ENCODE measurements at regions not wholly inside any gene's neighbourhood (a gene's known extent, or its start where the extent isn't known, plus 50 kb on each side); places are given as distances from the start of the nearest gene placed in this dataset.

DNA sequence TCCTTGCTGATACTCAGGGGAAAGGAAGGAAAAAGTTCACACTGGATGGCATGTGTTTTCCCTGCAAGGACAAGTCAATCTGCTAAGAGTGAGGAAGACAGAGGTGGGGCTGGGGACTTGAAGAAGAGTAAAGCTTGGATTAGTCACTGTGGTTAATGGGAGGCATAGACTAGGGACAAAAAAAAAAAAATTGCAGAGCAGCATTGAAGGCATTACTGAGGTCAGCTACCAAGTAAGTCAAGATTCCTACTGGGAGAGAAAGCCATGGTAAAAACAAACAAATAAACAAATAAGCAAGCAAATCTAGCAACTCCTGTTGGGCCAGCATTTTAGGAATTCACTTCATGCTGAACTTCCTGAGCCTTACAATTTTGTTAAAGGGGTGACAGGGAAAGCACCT lies 58.2 kb upstream of the GPC4 start:
- Mint-ChIP-seq H3K36me3 (ENCODE audit: low read depth, unreplicated experiment) (no peaks in the 10 kb centered on the region), H3K4me1 (ENCODE audit: low read depth, unreplicated experiment) (peaks cover 4% of the 10 kb centered on the region), H3K27me3 (ENCODE audit: low read depth, unreplicated experiment) (no peaks in the 10 kb centered on the region), H3K9me3 (ENCODE audit: unreplicated experiment) (no peaks in the 10 kb centered on the region), H3K4me3 (ENCODE audit: unreplicated experiment) (no peak overlapping the region), H3K27ac (ENCODE audit: unreplicated experiment) (no peak overlapping the region)
- no peak for DNase-seq (ENCODE audit: low read depth)
- H4K20me1 ChIP-seq (ENCODE audit: insufficient read depth, low read length): no peaks in the 10 kb centered on the region
- H3K36me3 ChIP-seq (ENCODE audit: insufficient read depth, low read length): no peaks in the 10 kb centered on the region
- H3K4me3 ChIP-seq (ENCODE audit: insufficient read depth, low read depth, low read length): no peak overlapping the region
- H2AFZ ChIP-seq (ENCODE audit: low read depth, low read length): no peak overlapping the region
- peak; percentile 71 for FAIRE-seq
- H3K9me3 ChIP-seq (ENCODE audit: insufficient read depth, low read depth, low read length): no peaks in the 10 kb centered on the region
- no peaks in the 10 kb centered on the region for H3K79me2 ChIP-seq (ENCODE audit: insufficient read depth, low read length)
- H3K27ac ChIP-seq (ENCODE audit: low read depth, low read length): no peak overlapping the region
- no peaks in the 10 kb centered on the region for H3K4me1 ChIP-seq (ENCODE audit: insufficient read depth, low read length)
- H3K4me2 ChIP-seq (ENCODE audit: low read length): no peak overlapping the region
- no peak overlapping the region for H3K9ac ChIP-seq (ENCODE audit: low read length)
- TF ChIP-seq EZH2 (IDR thresholded peaks at IDR 0.05; ENCODE audit: insufficient read depth, low read length) (no peak), CTCF (IDR thresholded peaks at IDR 0.05; ENCODE audit: insufficient read depth, low read depth, low read length) (no peak)
- no peaks in the 10 kb centered on the region for H3K27me3 ChIP-seq (ENCODE audit: insufficient read depth, low read length)

GRCh38 chrX:133468051-133468450 lies 52.8 kb upstream of the GPC4 start:
- H3K4me3 Mint-ChIP-seq (ENCODE audit: unreplicated experiment): no peak overlapping the region
- Histone ChIP-seq H3K27ac (ENCODE audit: low read depth, low read length) (no peak overlapping the region), H3K36me3 (ENCODE audit: insufficient read depth, low read length) (no peaks in the 10 kb centered on the region), H3K9me3 (ENCODE audit: insufficient read depth, low read depth, low read length) (no peaks in the 10 kb centered on the region), H3K27me3 (ENCODE audit: insufficient read depth, low read length) (no peaks in the 10 kb centered on the region), H2AFZ (ENCODE audit: low read depth, low read length) (no peak overlapping the region), H3K4me2 (ENCODE audit: low read length) (no peak overlapping the region), H4K20me1 (ENCODE audit: insufficient read depth, low read length) (no peaks in the 10 kb centered on the region), H3K4me3 (ENCODE audit: insufficient read depth, low read depth, low read length) (no peak overlapping the region), H3K4me1 (ENCODE audit: insufficient read depth, low read length) (no peaks in the 10 kb centered on the region), H3K9ac (ENCODE audit: low read length) (no peak overlapping the region), H3K79me2 (ENCODE audit: insufficient read depth, low read length) (no peaks in the 10 kb centered on the region)
- H3K4me1 Mint-ChIP-seq (ENCODE audit: low read depth, unreplicated experiment): no peaks in the 10 kb centered on the region
- FAIRE-seq (no peak), DNase-seq (ENCODE audit: low read depth) (no peak)
- H3K9me3 Mint-ChIP-seq (ENCODE audit: unreplicated experiment): no peaks in the 10 kb centered on the region
- TF ChIP-seq CTCF (IDR thresholded peaks at IDR 0.05; ENCODE audit: insufficient read depth, low read depth, low read length) (no peak), EZH2 (IDR thresholded peaks at IDR 0.05; ENCODE audit: insufficient read depth, low read length) (no peak)
- H3K36me3 Mint-ChIP-seq (ENCODE audit: low read depth, unreplicated experiment): no peaks in the 10 kb centered on the region
- no peak overlapping the region for H3K27ac Mint-ChIP-seq (ENCODE audit: unreplicated experiment)
- no peaks in the 10 kb centered on the region for H3K27me3 Mint-ChIP-seq (ENCODE audit: low read depth, unreplicated experiment)

GRCh38 chrX:133465254-133465653 lies 50.0 kb upstream of the GPC4 start:
- Histone ChIP-seq H3K4me2 (ENCODE audit: low read length) (no peak overlapping the region), H3K4me1 (ENCODE audit: insufficient read depth, low read length) (no peaks in the 10 kb centered on the region), H3K9ac (ENCODE audit: low read length) (no peak overlapping the region), H3K9me3 (ENCODE audit: insufficient read depth, low read depth, low read length) (no peaks in the 10 kb centered on the region), H3K27ac (ENCODE audit: low read depth, low read length) (no peak overlapping the region), H3K27me3 (ENCODE audit: insufficient read depth, low read length) (no peaks in the 10 kb centered on the region), H4K20me1 (ENCODE audit: insufficient read depth, low read length) (no peaks in the 10 kb centered on the region), H2AFZ (ENCODE audit: low read depth, low read length) (no peak overlapping the region), H3K79me2 (ENCODE audit: insufficient read depth, low read length) (no peaks in the 10 kb centered on the region), H3K36me3 (ENCODE audit: insufficient read depth, low read length) (no peaks in the 10 kb centered on the region), H3K4me3 (ENCODE audit: insufficient read depth, low read depth, low read length) (no peak overlapping the region)
- TF ChIP-seq EZH2 (IDR thresholded peaks at IDR 0.05; ENCODE audit: insufficient read depth, low read length) (no peak), CTCF (IDR thresholded peaks at IDR 0.05; ENCODE audit: insufficient read depth, low read depth, low read length) (no peak)
- no peak overlapping the region for H3K4me3 Mint-ChIP-seq (ENCODE audit: unreplicated experiment)
- no peaks in the 10 kb centered on the region for H3K9me3 Mint-ChIP-seq (ENCODE audit: unreplicated experiment)
- no peaks in the 10 kb centered on the region for H3K27me3 Mint-ChIP-seq (ENCODE audit: low read depth, unreplicated experiment)
- DNase-seq (ENCODE audit: low read depth) (no peak), FAIRE-seq (no peak)
- no peaks in the 10 kb centered on the region for H3K4me1 Mint-ChIP-seq (ENCODE audit: low read depth, unreplicated experiment)
- no peaks in the 10 kb centered on the region for H3K36me3 Mint-ChIP-seq (ENCODE audit: low read depth, unreplicated experiment)
- H3K27ac Mint-ChIP-seq (ENCODE audit: unreplicated experiment): no peak overlapping the region

All from astrocyte (in vitro differentiated cells and primary cell).